ENCODE measurements at regions not wholly inside any gene's neighbourhood (a gene's known extent, or its start where the extent isn't known, plus 50 kb on each side); places are given as distances from the start of the nearest gene placed in this dataset.

DNA sequence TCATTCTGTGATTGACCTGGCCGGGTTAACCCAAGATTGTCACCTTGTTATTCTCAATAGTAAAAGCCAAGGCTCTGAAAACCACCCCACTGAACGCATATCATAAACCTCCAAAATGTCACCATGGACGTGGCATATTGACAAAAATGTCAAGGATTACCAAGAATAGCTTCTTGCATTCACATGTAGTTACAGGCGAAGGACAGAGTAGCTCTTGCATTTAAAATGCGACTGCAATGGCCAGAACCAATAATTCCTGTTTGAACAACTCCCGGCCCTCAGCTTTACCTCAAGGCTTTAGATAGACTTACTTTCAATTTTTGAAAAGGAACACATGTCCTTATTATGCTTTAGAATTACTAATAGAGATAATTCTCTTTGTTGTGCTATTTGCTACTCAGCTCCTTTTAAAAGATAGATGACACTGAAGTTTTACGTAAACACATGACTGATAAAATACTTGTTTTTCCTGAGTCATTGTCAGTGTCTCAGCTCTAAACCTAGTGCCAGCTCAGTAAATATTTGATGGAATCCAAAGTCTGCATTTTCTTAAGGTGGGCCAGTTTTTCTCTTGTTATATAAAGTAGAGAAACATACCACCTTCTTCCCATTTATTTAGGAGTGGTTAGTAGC, 66.3 kb downstream of the CLDN34 start:
- H3K27me3 ChIP-seq (ENCODE audit: control insufficient read depth, insufficient read depth, low read length, poor library complexity, severe bottlenecking): no peaks in the 10 kb centered on the region
- no peaks in the 10 kb centered on the region for H3K36me3 ChIP-seq (ENCODE audit: control insufficient read depth, insufficient read depth, low read length)
- H3K4me3 ChIP-seq (ENCODE audit: insufficient read depth, low read depth, low read length): no peak overlapping the region
- no peak overlapping the region for H3K27ac ChIP-seq (ENCODE audit: insufficient read depth, low read depth, low read length, poor library complexity, severe bottlenecking)
- no peaks in the 10 kb centered on the region for H3K4me1 ChIP-seq (ENCODE audit: control insufficient read depth, insufficient read depth, low read length)
- WGBS, 2 experiments: 93% methylated on average over 6 to 7 of the region's 7 CpGs
- no peaks in the 10 kb centered on the region for H3K9me3 ChIP-seq (ENCODE audit: control insufficient read depth, low read length)

DNA sequence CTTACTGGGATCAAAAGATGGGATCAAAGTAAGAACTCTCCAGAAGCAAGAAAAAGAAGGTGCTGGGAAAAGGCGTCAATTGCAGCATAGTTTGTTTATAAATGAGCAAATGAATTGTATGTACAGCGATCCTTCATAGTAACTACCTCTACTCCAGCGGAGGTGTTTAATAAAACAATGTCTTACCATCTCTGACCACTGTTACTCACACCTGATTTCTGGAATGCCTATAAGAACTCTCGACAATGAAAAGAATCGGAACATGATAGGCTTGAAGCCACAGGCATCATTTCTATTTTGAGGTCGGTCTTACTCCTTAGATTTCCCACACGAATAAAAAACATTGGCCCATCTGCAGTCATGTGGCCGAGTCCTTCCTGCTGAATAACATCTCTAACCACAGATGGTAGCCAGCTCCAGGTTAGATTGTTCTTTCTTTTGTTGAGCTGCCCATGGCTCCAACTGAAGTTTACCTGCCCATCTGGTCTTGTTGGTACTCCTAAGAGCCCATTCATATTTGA, 67.6 kb downstream of the CLDN34 start:
- 91 to 96% methylated on average over 8 of the region's 8 CpGs for WGBS, 2 experiments
- no peaks in the 10 kb centered on the region for H3K36me3 ChIP-seq (ENCODE audit: control insufficient read depth, insufficient read depth, low read length)
- no peak overlapping the region for H3K27ac ChIP-seq (ENCODE audit: insufficient read depth, low read depth, low read length, poor library complexity, severe bottlenecking)
- H3K4me3 ChIP-seq (ENCODE audit: insufficient read depth, low read depth, low read length): no peak overlapping the region
- H3K4me1 ChIP-seq (ENCODE audit: control insufficient read depth, insufficient read depth, low read length): no peaks in the 10 kb centered on the region
- no peaks in the 10 kb centered on the region for H3K27me3 ChIP-seq (ENCODE audit: control insufficient read depth, insufficient read depth, low read length, poor library complexity, severe bottlenecking)
- no peaks in the 10 kb centered on the region for H3K9me3 ChIP-seq (ENCODE audit: control insufficient read depth, low read length)

DNA sequence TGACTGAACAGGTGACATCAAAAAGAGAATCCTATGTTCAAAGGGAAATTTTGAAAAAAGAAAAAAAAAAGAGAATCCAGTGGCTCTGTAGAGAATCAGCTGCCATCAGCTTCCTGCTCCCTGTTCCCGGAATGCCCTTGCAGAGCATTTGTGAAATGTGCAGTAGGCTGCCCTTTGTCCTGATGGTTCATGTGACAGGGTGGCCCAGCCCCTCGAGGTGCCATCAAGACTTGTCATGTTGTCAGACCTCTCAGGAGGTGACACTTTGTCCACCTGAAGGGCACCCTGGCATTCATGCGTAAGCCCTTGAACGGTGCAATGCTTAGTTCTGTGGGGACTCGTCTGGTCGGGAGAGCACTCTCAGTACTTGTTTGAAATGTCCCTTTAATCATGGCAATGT, 71.4 kb downstream of the CLDN34 start:
- Histone ChIP-seq H3K27me3 (ENCODE audit: control insufficient read depth, insufficient read depth, low read length, poor library complexity, severe bottlenecking) (no peaks in the 10 kb centered on the region), H3K36me3 (ENCODE audit: control insufficient read depth, insufficient read depth, low read length) (no peaks in the 10 kb centered on the region), H3K4me3 (ENCODE audit: insufficient read depth, low read depth, low read length) (no peak overlapping the region), H3K4me1 (ENCODE audit: control insufficient read depth, insufficient read depth, low read length) (peaks cover 4% of the 10 kb centered on the region), H3K27ac (ENCODE audit: insufficient read depth, low read depth, low read length, poor library complexity, severe bottlenecking) (no peak overlapping the region), H3K9me3 (ENCODE audit: control insufficient read depth, low read length) (no peaks in the 10 kb centered on the region)
- 95 to 96% methylated on average over 6 of the region's 6 CpGs for WGBS, 2 experiments

DNA sequence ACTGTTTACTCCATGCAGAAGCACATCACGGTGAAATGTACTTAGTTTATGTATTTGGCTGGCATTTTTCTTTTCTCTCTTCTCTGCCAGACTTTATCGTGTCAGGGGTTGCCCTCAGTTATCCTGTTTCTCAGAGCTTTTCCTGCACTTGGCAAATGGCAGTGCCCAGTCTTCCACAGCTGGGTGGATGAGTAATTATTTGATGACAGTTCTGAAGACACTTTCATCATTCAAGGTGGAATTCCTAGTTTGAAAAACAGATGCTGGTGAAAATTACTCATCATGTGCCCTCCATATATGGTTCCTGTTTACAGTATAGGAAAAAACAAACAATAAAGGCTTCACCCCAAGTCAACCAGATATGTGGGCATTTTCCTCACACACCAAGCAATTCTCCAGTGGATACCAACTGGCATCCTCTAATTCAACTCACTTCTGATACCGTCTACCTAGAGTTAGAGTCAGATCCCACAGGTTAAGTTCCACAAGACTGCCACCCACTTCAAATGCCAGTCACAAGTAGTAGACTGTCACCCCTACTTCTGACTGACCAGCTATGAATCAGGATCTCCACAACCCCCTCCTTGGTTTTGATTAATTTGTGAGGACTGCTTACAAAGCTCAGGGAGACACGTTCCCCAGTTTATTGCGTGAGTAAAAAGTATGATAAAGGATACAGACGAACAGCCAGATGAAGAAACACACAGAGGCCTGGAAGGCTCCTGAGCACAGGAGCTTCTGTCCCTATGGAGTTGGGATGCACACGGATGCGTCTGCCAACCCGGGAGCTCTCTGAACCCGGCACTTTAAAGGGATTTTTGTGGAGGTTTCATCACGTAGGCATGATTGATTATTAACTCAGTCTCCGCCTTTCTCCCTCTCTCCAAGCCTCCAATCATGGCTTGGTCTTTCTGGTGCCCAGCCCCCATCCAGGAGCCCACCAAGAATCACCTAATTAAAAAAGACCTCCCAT, 72.9 kb downstream of the CLDN34 start:
- Histone ChIP-seq H3K27ac (ENCODE audit: insufficient read depth, low read depth, low read length, poor library complexity, severe bottlenecking) (no peak overlapping the region), H3K27me3 (ENCODE audit: control insufficient read depth, insufficient read depth, low read length, poor library complexity, severe bottlenecking) (no peaks in the 10 kb centered on the region)
- 56 to 58% methylated on average over 12 of the region's 12 CpGs for WGBS, 2 experiments

DNA sequence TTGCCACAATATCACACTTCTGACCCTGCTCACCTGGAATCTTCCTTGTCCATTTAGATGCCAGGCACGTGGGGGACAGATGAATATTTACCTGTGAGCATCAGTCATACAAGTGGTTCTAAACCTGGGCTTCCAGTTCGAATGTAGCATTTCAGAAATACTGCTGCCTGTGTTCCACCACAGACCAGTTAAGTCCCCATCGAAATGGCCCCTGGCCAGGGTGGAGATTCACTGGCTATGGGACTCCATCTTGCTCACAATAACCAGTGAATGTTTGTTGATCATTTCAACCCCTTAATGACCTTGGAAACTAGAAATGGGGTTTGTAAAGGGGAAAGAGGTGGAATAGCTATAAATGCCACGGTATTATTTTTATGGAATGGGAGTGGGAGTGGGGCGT, 73.8 kb downstream of the CLDN34 start:
- no peak overlapping the region for H3K27ac ChIP-seq (ENCODE audit: insufficient read depth, low read depth, low read length, poor library complexity, severe bottlenecking)
- H3K27me3 ChIP-seq (ENCODE audit: control insufficient read depth, insufficient read depth, low read length, poor library complexity, severe bottlenecking): no peaks in the 10 kb centered on the region
- 38 to 43% methylated on average over 5 of the region's 5 CpGs for WGBS, 2 experiments
- no peaks in the 10 kb centered on the region for H3K36me3 ChIP-seq (ENCODE audit: control insufficient read depth, insufficient read depth, low read length)
- H3K9me3 ChIP-seq (ENCODE audit: control insufficient read depth, low read length): no peaks in the 10 kb centered on the region
- H3K4me3 ChIP-seq (ENCODE audit: insufficient read depth, low read depth, low read length): no peak overlapping the region
- H3K4me1 ChIP-seq (ENCODE audit: control insufficient read depth, insufficient read depth, low read length): peaks cover 4% of the 10 kb centered on the region

More for the DNA sequence above, 72.9 kb downstream of the CLDN34 start:
- Histone ChIP-seq H3K4me3 (ENCODE audit: insufficient read depth, low read depth, low read length) (no peak overlapping the region), H3K4me1 (ENCODE audit: control insufficient read depth, insufficient read depth, low read length) (peaks cover 4% of the 10 kb centered on the region), H3K9me3 (ENCODE audit: control insufficient read depth, low read length) (no peaks in the 10 kb centered on the region), H3K36me3 (ENCODE audit: control insufficient read depth, insufficient read depth, low read length) (no peaks in the 10 kb centered on the region)

DNA sequence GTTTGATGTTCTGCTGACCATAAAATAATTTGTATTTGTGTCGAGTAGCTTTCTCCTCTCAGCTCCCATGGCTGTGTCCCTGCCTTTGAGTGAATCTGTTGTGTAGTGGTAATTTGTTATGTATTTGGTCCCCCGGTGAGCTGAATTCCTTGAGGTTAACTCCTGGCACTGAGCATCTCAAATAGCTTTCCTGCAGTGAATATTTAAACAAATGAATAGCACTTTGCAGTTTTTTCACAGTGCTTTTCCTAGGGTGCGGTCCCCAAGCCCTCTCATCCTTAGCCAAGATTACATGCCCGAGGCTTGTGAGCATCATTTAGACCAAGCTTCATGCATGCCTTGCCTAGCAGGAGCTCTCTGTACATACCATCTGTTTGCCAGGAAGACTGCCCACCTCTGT, 74.2 kb downstream of the CLDN34 start:
- Histone ChIP-seq H3K9me3 (ENCODE audit: control insufficient read depth, low read length) (no peaks in the 10 kb centered on the region), H3K27me3 (ENCODE audit: control insufficient read depth, insufficient read depth, low read length, poor library complexity, severe bottlenecking) (no peaks in the 10 kb centered on the region), H3K4me1 (ENCODE audit: control insufficient read depth, insufficient read depth, low read length) (peaks cover 4% of the 10 kb centered on the region), H3K36me3 (ENCODE audit: control insufficient read depth, insufficient read depth, low read length) (no peaks in the 10 kb centered on the region), H3K4me3 (ENCODE audit: insufficient read depth, low read depth, low read length) (no peak overlapping the region), H3K27ac (ENCODE audit: insufficient read depth, low read depth, low read length, poor library complexity, severe bottlenecking) (no peak overlapping the region)
- WGBS, 2 experiments: 29 to 31% methylated on average over 4 of the region's 4 CpGs

DNA sequence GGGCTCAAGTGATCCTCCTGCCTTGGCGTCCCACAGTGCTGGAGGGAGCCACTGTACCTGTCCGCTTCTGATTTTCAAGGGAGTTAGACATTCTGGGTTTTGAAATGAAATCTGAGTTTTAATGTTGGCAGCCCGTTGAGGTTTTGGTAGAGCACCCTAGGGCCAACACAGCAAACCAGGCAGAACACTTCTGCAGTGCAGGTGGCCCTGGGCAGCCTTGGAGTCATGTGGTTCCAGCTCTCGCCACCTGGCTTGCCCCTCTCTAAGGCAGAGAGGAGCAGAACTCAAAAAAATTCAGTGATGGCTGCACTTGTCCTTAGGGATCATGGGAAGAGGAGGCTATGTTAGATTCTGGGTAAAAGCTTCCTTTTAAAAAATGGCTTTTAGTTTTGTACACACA, 74.9 kb downstream of the CLDN34 start:
- Histone ChIP-seq H3K4me1 (ENCODE audit: control insufficient read depth, insufficient read depth, low read length) (peaks cover 4% of the 10 kb centered on the region), H3K36me3 (ENCODE audit: control insufficient read depth, insufficient read depth, low read length) (no peaks in the 10 kb centered on the region), H3K27ac (ENCODE audit: insufficient read depth, low read depth, low read length, poor library complexity, severe bottlenecking) (no peak overlapping the region), H3K9me3 (ENCODE audit: control insufficient read depth, low read length) (no peaks in the 10 kb centered on the region), H3K27me3 (ENCODE audit: control insufficient read depth, insufficient read depth, low read length, poor library complexity, severe bottlenecking) (no peaks in the 10 kb centered on the region), H3K4me3 (ENCODE audit: insufficient read depth, low read depth, low read length) (no peak overlapping the region)
- WGBS, 2 experiments: 82 to 97% methylated on average over 4 of the region's 4 CpGs

DNA sequence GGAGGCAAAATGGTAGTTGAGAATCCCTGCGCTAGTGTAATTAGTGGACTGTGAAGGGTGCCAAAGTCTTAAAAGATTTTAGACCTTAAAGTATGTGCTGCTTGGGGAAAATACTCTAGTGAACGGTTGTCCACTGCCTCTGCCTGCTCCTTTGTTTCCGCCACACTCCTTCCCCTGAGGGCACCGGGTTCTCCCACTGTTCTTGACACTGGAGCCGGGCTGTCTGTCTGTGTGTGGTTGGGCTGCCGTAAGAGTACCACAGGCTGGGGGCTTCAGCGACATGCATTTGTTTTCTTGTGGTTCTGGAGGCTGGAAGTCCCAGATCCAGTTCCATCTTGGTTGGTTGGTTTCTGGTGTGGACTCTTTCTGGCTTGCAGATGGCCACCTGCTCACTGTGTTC, 76.2 kb downstream of the CLDN34 start:
- H3K4me3 ChIP-seq (ENCODE audit: insufficient read depth, low read depth, low read length): no peak overlapping the region
- H3K9me3 ChIP-seq (ENCODE audit: control insufficient read depth, low read length): no peaks in the 10 kb centered on the region

DNA sequence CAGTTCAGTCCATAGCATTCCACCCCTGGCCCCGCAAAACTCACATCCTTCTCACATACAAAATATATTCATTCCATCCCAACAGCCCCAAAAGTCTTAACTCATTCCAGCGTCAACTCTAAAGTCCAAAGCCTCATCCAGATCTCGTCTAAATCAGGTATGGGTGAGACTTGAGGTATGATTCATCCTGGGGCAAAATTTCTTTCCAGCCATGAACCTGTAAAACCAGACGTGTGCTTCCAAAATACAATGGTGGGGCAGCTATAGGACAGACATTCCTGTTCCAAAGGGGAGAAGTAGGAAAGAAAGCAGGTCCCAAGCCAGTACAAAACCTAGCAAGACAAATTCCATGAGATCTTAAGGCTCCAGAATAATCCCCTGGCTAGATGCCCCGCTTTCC, 76.9 kb downstream of the CLDN34 start:
- 88 to 96% methylated on average over 4 to 5 of the region's 5 CpGs for WGBS, 2 experiments
- no peaks in the 10 kb centered on the region for H3K9me3 ChIP-seq (ENCODE audit: control insufficient read depth, low read length)
- no peak overlapping the region for H3K4me3 ChIP-seq (ENCODE audit: insufficient read depth, low read depth, low read length)
- peaks cover 14% of the 10 kb centered on the region for H3K4me1 ChIP-seq (ENCODE audit: control insufficient read depth, insufficient read depth, low read length)
- no peak overlapping the region for H3K27ac ChIP-seq (ENCODE audit: insufficient read depth, low read depth, low read length, poor library complexity, severe bottlenecking)
- H3K36me3 ChIP-seq (ENCODE audit: control insufficient read depth, insufficient read depth, low read length): no peaks in the 10 kb centered on the region
- no peaks in the 10 kb centered on the region for H3K27me3 ChIP-seq (ENCODE audit: control insufficient read depth, insufficient read depth, low read length, poor library complexity, severe bottlenecking)

More for the DNA sequence above, 76.2 kb downstream of the CLDN34 start:
- no peaks in the 10 kb centered on the region for H3K36me3 ChIP-seq (ENCODE audit: control insufficient read depth, insufficient read depth, low read length)
- no peak overlapping the region for H3K27ac ChIP-seq (ENCODE audit: insufficient read depth, low read depth, low read length, poor library complexity, severe bottlenecking)
- 91 to 92% methylated on average over 7 of the region's 7 CpGs for WGBS, 2 experiments
- H3K4me1 ChIP-seq (ENCODE audit: control insufficient read depth, insufficient read depth, low read length): peaks cover 14% of the 10 kb centered on the region
- H3K27me3 ChIP-seq (ENCODE audit: control insufficient read depth, insufficient read depth, low read length, poor library complexity, severe bottlenecking): no peaks in the 10 kb centered on the region

DNA sequence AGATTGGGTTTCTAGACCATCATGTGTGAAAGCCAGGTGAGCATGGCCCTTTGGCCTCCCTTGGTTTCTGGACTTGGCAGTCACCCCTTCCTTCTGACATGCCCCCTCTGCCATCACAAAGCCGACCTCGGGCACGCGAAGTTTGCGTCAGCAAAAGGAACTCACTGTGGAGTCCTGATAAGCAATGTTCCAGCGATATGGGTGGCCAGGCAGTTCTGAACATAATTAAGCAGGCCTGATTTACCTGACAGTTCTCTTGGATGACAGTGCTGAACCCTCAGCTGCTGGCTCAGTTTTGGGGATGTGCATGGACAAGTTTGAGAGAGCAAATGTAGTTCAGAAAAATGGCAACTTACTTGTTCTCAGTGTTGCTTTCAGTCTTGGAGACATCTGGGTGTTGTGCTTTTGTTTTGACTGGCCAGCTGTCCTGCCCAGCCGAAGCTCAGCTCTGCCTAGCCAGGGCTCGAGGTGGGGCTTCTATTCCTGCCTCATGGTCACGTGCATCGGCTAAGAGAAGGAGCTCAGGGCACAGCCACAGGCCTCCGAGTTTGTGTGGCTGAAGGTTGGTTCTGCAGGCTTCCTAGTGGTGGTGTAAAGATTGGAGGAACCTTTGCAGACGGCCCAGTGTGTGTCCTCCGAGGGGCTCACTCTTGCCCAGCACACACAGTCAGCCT, 78.3 kb downstream of the CLDN34 start:
- H3K4me1 ChIP-seq (ENCODE audit: control insufficient read depth, insufficient read depth, low read length): peaks cover 14% of the 10 kb centered on the region
- no peaks in the 10 kb centered on the region for H3K36me3 ChIP-seq (ENCODE audit: control insufficient read depth, insufficient read depth, low read length)
- H3K4me3 ChIP-seq (ENCODE audit: insufficient read depth, low read depth, low read length): no peak overlapping the region
- H3K27ac ChIP-seq (ENCODE audit: insufficient read depth, low read depth, low read length, poor library complexity, severe bottlenecking): no peak overlapping the region
- no peaks in the 10 kb centered on the region for H3K9me3 ChIP-seq (ENCODE audit: control insufficient read depth, low read length)
- H3K27me3 ChIP-seq (ENCODE audit: control insufficient read depth, insufficient read depth, low read length, poor library complexity, severe bottlenecking): no peaks in the 10 kb centered on the region
- whole genome bisulfite sequencing, 2 experiments: 88 to 94% methylated on average over 13 of the region's 13 CpGs

Measured in ectodermal cell (in vitro differentiated cells).